Activated effector memory CD4-positive, alpha-beta T cell treated with anti-CD3 and anti-CD28 coated beads, Interleukin-2, amount 50 U/mL, for 16 hours (primary cell): ENCODE measurements at regions not wholly inside any gene's neighbourhood (a gene's known extent, or its start where the extent isn't known, plus 50 kb on each side); places are given as distances from the start of the nearest gene placed in this dataset.
A peak's percentile ranks its signal among the peaks of the same experiment; 100 is the strongest.

Experiments used
- DNase-seq: peaks from one replicate; pipeline ENCODE4 v3.0.0-alpha.2; 2020

DNA sequence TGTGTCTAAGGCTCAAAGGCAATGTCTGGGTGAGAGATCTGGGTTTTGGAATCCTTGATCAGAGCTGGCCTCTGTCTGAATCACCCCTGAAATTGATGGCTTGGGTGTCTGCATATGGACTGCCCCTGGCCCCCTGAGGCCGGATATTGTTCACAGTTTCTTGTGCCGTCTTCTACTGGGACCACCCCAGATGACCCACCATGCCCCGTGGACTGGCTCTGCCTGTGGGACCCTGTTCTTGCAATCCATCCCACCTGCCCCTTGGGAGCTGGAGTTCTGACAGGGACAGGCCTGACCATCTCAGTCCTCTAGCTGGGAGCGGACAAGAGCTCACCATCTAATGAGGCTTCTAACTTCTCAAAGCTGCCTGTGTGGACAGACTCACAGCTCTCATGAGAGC is 119.9 kb downstream of the FAM43A start:
- DNase-seq: no peak

DNA sequence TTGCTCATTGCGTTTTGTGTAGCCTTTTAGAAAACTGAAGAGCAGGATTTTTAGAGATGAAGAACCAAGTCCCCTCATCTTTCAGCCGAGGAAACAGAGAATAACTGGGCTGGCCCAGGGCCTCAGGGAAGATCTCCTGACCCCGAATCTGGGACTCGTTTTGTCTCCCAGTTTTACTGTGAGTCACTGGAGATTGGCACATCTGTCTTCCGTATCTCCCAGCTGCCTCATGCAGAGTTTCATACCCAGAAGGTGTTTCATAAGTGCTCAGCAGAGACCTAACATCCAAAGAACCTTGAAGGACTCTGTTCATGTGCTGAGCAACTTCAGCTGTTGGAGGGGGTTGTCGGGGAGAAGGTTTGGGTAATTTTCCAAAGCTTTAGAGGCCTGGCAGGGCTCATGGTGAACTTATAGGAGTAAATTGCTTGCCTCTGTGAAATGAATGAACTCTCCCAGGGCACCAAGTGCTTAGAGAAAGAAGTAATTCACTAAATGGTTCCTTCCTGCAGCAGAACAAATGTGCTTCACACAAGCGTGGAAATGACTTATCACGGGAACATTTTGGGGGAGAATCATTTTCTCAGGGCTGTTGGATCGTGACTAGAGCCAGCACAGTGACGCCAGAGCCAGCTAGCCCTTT is 121.4 kb downstream of the FAM43A start:
- no peak for DNase-seq

DNA sequence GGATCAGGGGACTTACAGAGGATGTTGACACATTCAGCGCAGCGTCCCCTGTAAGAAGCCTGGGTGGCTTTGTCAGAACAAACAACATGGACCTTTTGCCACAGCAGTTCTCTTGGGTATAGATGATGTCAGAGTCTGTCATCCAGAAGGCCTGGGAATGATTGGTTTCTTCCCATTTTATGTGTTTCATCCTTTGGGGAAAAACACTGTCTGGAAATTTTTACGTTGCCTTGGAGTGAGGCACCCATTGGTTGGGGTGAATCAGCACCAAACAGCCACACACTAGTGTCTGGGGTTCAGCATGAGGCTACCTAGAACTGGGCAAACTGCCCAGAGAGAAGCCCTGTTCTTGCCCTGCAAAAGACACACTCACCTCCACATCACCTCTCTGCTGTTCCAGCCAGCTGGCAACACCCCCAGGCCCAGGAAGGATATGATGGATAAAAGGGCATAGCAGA is 123.0 kb downstream of the FAM43A start:
- DNase-seq: no peak

DNA sequence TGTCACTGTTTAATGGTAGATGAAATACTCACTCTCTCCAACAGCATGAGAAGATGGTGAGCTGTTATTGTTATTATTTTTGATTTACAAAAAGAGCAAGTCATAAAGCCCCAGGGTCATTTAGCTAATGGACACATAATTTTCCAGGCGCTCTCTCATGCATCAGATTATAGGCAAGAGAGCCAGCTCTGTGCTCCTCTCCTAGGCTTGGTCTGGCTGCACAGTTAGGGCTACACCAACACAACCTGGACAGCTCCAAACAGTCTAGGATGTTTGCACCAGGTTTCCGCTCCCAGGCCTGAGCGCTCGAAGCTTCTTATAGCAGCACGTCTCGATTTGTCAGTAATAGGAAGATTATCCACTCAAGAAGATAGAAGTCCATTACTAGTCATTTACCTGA is 123.7 kb downstream of the FAM43A start:
- DNase-seq: no peak

DNA sequence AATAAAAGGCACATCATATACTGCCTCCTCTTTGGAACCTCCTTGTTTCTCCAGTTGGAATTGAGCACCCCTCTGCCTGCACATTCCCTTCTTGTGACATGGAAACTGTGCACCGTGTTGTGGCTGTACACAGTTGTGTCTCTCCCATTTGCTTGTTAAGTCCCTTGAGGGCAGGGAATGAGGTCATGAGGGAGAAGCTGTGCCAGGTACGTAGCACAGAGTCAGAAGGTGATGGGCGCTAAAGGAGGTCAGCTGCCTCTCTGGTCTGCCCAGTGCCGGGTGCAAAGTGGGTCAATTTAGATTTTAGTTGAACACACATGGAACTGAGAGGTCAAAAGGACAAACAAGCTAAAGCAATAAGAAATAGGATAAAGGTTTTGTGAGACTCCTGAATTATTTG is 124.4 kb downstream of the FAM43A start:
- peak; percentile 38 for DNase-seq

DNA sequence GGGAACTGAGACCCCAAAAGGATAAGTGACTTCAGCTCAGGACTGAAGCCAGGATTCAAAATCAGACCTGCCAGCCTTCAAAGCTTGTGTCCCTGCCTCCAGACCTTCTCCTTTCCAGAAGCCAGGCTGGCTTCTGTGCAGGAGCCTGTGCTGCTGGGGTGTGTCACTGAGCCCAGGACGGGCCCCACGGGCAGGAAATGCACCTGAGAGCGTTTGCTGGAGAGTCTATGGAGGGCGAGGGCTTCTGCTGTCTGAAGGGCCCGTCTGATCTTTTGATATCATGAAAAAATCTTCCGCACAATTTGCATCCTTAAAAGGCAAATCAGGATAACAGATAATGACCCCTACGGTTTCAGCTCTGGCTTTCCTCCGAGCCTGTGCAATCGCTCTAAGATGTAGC is 125.4 kb downstream of the FAM43A start:
- peak; percentile 38 for DNase-seq

DNA sequence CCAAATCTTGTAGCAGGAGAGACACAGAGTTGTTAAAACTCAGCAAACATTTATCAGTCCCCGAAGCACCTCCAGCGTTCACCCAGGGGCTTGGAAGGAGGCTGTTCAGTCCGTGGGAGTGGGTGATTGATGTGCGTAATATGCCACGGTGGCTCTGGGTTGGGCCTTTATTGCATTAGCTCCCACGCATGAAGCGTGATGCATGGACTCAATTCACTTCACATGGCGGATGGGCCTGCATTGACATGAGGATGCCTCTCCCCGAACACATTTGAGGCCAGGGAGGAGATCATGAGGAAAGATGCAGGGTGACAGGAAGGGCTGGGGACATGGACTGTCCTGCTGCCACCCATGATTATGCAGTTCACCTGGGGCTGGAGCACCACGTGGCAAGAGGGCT is 126.5 kb downstream of the FAM43A start:
- DNase-seq: peak; percentile 49

DNA sequence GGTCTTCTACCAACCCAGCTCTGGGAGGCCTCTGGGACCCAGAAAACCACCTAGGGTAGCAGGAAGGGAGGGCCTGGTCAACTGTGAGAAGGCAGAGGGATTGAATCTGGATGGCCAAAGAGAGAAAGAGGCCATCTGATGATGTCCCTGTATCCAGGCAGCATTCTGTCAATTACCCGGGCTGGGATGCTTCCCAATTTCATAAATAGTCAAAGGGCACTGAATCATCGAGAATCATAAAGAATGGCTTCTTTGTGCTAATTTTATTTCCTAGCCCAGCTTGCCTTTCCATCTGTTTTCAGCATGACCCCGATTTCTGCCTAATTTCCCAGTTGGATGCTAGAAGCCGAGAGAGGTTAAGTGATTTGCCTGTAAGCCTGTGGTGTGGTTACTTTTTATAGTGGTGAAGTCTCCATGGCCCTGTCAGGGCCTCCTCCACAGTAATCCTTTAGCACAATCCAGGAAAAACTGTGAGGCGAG is 129.2 kb downstream of the FAM43A start:
- DNase-seq: peak; percentile 13

DNA sequence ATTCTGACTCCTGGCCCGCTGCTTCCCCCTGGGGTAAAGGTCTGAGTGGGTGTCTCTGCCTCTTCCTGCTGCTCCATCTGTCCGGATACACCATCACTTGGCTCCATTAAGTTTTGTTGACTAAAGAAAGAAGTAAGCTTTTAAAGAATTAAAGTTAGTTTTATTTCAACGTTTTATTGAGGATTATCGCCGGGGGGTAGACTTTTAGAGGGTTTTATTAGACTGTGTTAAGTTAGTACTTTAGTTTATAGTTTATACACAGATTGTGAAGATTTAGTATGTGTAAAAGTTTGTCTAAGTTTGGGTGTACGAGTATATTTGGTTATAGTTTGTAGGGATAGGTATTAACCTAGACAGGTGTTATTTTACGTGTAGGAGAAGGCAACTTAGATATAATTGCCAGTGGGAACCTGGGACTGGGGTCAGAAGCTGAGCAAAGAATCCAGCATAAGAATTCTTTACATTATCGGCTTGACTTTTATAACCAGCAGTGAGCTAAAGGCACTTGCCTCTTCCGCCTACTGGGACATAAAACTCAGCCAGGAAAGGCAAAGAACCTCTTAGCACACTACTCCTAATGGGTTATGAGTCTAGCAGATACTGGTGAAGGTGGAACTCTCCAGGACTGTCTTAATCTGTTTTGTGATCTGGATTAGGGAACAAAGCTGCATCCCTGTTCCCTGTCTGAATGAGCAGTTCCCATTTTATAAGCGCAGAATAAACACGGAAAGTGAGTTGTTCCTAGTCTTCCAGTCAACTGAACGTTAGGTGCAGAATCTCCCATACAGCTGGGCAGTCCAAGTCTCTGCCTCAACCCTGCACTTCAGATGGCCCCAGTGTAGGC is 131.3 kb downstream of the FAM43A start:
- no peak for DNase-seq

DNA sequence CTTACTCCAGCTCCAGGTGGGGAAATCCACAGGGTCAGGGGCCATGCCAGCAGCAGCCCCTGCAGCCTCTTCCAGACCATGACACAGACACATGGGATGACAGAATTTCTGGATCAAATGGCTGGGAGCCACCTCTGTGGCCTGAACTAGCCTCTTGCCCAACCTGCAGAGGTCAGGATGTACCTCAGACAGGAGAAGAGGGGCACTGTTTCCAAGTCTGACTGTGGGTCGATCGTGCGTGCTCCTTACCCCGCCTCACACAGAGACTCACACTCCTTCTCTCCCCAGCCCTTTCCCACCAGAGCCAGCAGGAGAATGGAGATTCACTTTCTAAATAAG is 131.9 kb downstream of the FAM43A start:
- peak; percentile 37 for DNase-seq

DNA sequence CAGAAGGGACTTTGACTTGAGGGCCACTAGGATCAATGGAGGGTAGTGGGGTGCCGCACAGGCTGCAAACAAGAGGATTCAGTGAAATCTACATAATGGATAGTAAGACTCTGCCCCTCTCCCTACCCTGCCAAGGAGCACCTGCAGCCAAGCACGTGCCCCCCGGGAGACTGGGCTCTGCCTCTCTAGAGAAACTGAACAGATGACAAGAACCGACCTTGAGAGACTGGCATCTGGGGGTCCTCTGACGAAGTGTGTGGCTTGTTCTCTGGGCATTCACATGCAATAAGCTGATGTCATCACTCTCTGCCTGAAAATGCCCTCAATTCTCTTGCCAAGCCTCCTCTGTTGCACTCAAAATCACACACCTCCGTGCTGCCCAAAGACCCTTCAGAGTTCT is 132.3 kb downstream of the FAM43A start:
- DNase-seq: peak; percentile 55

DNA sequence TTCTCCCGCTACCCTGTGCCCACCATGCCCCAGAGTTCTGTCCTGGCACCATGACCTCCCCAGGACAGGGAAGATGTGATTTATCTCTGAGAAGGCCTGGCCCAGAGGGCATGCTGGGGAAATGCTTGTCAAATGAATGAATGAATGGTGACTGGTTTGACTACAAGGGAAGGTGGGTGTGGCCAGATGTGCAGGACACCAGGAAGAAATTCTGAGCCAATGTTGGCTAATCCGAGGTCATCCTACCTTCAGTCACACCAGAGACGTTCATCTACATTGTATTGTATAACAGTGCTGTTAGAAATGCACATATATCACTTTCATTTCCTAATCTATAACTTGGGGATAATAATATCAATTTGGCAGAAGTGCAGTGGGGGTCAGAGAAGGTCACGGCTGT is 138.4 kb downstream of the FAM43A start:
- DNase-seq: no peak

DNA sequence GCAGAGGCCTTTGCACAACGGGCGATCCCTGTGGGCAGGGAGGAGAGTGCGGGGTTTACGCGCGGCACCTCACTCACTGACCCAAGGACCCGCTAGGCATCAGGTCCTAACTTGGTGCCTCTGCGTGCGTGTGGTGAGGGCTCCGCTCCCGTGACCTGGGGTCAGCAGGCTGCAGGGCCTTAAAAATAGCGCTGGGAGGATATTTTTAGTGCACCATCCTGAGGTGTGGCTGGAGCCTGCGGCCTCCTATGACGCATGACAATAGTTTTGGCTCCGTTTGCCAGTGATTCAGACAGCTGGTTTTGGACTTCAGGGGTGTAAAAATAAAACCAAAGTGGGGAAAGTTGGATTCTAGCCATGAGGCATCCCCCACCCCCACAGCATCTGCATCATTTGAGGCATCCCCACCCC is 139.0 kb downstream of the FAM43A start:
- DNase-seq: no peak

DNA sequence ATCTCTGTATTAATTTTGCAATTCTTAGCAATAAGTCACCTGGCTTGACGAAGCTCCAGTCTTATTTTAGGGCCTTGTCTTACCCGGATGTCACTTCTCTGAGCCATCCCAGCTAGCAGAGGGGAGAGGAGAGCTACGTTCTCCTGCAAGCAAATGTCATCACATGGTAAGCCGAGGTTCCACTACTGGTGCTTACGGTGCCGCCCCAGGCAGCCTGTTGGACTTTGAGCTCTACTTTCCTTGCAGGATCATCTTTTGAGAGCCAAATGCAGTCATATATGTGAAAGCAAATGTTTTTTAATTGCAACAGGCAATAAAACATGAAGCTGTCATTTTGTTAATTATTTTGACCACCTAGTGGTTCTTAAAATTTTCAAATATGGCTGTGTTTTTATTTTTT is 140.9 kb downstream of the FAM43A start:
- DNase-seq: no peak

DNA sequence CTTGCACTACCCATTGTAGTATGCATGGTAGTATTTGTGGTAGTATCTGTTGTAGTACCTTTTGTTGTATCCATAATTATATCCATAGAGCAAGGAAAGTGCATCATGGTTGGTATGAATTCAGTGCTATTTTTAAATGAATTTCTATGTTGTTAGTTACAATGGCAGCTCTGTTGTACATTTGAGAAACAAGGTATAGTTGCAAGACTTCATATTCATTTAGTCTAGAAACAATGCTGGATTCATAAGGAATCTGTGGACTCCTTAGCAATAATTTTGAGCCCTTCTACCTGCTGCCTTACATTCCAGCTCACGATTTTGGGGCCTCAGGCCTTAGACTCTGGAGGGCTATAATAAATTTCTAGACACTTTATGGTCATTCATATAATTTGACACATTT is 141.8 kb downstream of the FAM43A start:
- DNase-seq: no peak

DNA sequence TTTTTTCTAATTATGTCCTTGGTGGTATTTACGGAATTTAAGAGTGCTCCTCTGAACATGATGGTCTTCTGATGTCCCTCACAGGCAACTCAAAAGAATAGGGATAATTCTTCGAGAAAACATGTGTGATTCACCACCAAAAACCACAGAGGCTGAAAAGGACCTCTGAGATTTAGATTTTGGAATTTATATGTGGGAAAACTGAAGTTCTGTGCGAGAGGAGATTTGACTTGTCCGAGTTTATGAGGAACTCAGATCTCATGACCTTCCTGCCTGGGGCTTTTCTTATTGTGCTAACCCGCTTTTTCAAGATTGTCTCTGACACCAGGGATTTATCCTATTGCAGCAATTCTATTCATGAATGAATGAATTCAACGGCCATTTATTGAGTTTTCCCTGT is 142.4 kb downstream of the FAM43A start:
- no peak for DNase-seq

DNA sequence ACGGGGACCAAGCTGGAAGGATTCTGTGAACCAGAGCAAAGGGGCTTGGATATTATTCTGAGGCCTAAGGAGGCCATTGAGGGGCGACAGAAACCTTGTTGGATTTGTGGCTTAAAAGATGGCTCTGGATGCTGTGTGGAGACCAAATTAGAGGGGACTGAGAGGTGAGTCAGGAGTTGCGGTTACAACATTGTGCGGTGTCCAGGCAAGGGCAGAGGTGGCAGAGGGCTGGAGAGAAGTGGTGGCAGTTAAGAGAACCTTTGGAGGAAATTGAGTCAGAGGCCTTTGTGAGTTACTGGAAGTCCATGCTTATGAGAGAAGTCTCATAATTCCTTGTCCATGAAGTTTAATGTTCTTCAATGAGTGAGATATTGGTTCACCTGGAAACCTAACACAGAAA is 143.2 kb downstream of the FAM43A start:
- no peak for DNase-seq

DNA sequence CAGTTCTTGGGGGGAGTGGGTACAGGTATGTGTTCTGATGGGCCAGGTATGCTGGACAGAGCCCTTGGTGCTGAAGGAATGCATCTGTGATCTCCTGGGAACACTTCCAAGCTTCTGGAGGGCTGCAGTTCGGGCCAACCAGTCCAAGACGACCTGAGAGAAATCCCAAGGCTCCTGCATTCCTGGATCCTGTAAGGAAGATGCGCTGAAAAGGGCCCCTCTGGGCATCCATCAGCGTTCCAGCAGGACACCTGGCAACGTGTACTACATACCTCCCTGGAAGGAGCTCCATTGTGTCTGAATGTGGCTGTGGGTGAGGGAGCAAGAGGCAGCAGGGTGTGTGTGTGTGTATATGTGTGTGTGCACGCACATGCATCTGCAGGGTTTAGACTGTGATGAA is 144.7 kb downstream of the FAM43A start:
- no peak for DNase-seq

DNA sequence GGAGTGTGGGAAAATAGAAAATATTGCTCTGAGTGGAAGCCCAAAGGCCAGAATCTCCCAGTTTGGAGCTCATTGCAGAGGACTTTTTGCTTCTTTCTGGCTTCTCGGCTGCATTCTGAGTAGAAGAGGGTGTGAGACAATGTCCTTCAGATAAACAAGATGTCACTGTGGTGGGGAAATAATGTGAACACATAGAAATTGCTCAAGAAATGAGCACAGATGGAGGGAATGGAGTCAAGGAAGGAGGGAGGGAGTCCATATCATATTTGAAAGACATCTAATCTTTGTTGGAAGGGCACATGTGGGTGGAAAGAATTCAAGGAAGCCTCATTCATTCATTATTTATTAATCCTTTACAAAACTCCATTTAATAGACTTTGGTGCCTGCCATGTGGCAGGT is 145.3 kb downstream of the FAM43A start:
- DNase-seq: no peak

DNA sequence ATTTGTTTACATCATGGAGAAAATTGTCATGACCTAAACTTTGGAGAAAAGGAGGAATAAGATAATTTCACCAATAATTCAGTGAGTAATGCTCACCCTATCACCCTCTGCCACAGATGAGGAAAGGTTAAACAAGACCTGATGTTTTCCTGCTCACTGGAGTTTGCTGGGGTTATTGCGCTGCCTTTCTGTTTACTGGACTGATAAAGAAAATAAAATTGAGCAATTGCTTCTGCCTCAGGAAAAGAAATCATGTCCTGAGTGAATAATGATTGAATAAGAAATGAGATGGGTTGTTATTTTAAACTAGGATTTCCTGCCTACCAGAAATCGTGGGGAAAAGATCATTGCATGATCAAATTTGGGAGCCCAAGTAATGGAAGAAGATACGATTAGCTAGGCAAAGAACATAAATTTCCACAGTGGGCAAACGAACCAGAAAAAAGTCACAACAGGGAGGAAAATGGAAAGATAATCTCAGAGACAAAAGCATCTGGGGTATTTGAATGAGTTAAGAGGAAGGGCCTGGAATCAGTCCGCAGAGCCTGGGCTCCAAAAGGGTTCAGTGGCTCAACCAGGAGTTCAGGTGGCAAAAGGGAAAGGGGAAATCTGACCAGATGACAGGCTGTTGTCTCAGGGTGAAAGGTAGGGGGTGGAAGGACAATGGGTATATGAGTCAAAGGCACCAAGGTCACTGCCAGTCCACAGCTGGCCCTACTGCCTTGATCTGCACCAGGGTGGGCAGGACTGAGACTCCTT is 146.8 kb downstream of the FAM43A start:
- no peak for DNase-seq

DNA sequence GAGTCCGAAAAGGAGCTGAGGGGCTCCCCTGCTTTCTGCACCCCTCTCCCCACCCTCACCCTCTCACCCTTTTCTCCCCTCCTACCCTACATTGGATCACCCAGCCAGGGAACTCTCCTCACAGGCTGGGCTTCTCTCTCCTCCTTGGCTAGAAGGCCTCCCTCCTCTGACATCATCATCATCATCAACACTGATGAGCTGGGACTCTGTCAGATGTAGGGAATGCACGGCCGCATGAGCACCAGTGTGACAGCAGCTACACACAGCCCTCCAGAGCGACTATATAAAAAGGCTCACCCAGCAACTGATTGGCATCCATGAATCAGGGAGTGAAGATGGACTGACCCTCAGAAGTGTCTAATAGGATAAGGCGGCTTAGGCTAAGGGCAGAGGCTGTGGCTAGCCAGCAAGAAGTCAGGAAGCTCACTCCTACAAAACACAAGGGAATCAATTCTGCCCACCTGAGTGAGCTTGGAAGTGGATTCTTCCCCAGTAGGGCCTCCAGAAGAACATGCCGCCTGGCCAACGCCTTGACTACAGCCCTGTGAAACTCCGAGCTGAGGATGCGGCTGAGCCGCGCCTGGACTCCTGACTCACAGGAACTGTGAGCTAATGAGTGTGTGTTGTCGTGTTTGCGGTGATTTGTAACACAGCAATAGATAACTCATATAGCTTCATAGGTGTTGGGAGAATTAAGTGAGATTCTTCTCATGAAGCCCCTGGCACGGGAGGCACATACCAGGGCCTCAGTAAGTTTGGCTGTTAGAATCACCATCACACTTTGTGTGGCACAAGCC is 147.6 kb downstream of the FAM43A start:
- DNase-seq: no peak

DNA sequence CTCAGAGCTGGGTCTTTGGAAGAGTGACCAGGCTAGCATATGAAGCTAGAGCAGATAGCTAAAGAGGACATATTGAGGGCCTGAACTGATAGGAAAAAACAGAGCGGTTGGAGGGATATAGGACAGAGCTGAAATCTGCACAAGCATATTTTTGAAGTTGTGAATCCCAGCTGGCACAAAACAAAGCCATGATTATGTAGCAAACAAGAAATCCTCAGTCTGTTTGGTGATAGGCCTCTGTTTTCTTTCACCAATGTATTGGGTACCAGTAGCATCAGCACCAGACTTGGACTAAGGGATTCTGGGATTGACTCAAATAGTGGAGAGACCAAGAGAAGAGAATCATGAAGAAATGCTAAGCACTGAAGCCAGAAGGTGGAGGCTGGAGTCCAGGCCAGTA is 151.0 kb downstream of the FAM43A start:
- DNase-seq: no peak
